C1 segment of cervical spinal cord (tissue), 14 donors: ENCODE measurements at regions not wholly inside any gene's neighbourhood (a gene's known extent, or its start where the extent isn't known, plus 50 kb on each side); places are given as distances from the start of the nearest gene placed in this dataset.

Experiments used
- DNase-seq, 14 donors: peaks; one replicate each; lab custom pipeline; 2025; lab: John Stamatoyannopoulos, UW

- no peak for DNase-seq
Measured at GRCh38 chr9:90340421-90340820, 302.2 kb downstream of the DIRAS2 start.

GRCh38 chr9:90342607-90343006, 300.0 kb downstream of the DIRAS2 start:
- DNase-seq, result no peak

DNA sequence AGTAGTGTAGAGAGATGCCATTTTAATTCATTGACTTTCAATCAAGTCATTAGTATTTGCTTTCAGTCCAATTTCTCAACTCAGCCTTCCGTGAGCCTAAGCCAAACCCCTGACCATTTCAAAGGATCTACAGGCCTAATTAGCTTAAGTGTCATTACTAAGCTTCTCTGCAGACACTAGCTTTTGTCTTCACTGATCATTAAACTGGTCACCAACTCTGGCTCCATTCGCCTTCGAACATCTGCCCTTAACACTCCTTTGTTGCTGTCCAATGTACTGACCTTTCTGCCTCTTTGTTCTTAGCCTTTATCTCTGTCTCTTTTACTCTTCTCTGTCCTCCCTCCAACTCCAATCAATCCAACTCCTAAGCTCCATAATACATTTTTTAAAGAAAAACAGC, 299.3 kb downstream of the DIRAS2 start:
- no peak for DNase-seq

DNA sequence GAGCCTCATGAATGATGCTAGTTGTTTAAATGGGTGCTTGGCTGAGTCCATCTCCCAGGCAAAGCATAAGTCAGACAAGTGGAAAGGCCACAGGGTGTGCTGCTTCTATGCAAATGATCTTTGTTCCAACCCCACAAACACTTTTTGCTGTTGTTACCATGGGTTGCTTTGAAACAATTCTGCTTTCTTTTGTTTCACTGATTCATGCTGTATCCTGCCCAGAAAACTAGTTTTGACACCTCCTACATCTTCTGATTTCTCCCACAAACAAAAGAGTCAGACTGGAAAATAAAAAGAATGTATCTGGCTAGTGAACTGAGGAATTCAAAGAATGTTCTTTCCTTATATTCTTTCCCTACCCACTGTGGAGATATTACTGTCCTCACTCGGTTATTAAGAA, 298.6 kb downstream of the DIRAS2 start:
- DNase-seq, result no peak

DNA sequence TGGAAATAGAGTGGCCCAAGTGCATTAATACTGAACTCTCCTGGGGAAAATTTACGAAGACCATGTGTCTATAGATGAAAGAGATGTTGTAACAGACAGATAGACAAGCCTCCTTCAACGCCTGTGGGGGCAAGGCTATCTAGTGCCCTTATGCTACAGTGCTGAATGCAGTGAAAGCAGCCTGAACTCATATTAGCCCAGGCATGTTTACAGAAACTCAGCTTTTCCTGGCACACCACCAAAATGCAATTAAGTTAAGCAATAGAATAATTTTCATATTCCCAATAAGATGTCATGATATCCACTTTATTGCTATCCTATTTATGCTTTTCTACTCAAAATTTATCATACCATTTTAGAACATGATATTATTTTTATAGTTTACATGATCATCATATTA, 277.0 kb downstream of the DIRAS2 start:
- no peak for DNase-seq

DNA sequence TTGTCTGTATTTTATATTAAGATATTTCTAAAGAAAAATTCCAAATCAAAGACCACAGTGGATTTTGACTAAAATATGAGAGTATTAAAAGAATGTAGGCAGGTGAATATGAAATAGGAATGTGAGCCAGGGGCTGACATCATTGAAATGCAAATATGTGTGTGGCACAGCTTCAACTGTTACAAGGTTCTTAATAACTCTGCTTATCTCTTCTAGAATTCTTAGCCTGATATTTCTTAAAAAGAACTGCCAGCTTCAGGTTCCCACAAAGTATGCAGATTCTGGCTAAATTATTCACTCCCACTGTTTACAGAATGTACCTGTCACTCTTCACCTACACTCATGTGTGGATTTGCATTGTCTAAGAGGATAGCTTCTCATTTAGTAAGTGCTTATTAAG, 274.4 kb downstream of the DIRAS2 start:
- DNase-seq, result no peak

DNA sequence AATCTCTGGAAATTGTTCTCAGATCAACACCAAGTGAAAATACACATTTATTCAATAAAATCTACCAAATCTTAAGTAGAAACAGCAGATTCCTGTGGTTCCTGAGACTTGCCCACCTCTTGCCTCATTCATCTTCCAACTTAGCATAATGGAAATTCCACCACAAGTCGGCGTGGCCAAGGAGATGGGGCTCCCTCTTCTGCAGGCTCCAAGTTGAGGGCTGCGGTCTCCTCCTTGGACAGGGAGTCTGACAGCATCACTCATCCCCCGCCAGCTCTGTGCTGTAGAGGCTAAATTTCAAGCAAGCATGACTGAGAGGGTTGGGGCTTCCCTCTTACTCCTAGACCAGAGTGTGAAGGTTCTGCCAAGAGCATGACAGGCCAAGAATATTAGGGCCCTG, 273.7 kb downstream of the DIRAS2 start:
- no peak for DNase-seq

DNA sequence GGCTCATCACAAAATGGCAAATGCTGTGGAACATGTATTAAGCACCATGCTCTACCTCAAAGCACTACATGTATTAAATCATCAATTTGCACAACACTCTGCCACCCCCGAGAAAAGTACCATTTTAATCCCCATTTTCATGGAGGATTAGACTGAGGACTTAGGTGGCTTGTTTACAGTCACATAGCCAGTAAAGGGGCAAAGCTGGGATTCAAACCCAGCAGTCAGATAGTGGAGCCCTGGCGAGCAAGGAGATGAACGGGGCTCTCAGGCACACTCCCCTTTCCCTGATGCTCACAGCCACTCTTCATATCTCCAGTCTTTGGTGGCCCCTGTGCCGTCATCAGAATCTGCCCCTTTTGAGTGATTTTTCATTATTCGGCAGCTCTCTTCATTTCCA, 262.9 kb downstream of the DIRAS2 start:
- no peak for DNase-seq

- DNase-seq, result no peak
Measured at GRCh38 chr9:90385146-90385545, 257.5 kb downstream of the DIRAS2 start.

- no peak for DNase-seq
Measured at GRCh38 chr9:90393365-90394152, 249.1 kb downstream of the DIRAS2 start.

DNA sequence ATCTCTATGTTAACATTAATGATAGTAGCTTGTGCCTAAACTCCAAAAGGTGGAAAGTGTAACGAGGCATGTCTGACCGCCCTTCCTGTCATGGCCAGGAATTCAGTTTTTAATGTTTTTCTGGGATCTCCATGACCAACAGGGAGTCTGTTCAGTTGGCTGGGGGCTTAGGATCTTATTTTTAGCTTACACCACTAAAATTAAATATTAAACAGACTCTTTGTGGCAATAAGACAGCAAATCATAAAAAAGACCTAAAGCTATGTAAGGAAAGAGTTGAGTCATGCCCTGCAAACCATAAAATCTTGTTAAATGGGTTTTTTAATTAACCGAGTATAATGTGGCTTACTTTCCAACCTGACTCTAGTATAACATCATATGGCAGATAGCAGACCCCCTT, 247.8 kb downstream of the DIRAS2 start:
- DNase-seq, result no peak

- no peak for DNase-seq
Measured at GRCh38 chr9:90400091-90400490, 242.5 kb downstream of the DIRAS2 start.

DNA sequence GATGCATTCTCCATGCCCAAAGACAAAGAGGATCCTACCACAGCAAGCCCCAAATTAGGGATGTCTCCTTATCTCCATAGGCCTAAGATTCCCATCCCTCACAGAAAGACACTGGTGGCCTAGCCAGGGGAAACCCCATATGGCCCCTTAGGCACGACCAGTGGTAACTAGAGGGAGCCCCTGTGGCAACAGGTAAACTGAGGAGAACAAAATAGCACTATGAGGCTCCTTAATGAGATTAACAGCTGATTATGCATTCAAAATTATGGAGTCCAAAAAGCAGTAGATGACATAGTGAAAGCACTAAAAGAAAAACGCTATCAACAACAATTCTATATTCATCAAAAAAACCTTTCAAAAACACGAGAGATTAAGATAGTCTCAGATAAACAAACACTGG, 234.0 kb downstream of the DIRAS2 start:
- DNase-seq, result no peak

DNA sequence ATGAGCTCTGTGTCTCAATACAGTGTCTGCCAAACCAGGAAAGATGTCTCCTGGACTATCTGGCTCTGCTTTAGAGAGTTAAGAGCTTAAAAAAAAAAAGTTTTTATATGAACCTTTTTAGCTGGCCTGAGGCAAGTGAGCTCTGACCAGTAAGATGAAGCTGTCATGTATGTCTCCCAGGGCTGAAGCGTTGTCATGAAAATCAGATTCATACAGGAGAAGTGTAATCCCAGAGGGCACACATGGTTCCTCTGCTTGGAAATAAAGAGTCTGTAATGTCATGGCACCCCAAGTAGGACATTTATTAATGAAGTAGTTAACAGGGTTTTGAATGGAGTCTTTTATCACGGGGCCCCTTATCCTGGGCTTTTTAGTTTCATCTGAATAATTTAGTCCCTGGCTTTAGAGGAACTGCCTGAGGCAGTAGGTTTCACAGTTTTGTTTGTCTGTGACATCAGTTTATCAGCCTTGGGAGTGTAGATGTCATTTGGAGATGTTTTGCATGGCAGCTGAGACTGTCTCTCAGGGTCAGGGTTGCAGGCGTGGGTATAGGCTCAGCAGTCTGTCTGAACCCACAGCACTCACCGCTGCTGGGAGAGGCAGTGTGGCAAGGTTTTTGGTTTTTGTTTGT, 223.3 kb downstream of the DIRAS2 start:
- no peak for DNase-seq

GRCh38 chr9:90420211-90420610, 222.4 kb downstream of the DIRAS2 start:
- no peak for DNase-seq

DNA sequence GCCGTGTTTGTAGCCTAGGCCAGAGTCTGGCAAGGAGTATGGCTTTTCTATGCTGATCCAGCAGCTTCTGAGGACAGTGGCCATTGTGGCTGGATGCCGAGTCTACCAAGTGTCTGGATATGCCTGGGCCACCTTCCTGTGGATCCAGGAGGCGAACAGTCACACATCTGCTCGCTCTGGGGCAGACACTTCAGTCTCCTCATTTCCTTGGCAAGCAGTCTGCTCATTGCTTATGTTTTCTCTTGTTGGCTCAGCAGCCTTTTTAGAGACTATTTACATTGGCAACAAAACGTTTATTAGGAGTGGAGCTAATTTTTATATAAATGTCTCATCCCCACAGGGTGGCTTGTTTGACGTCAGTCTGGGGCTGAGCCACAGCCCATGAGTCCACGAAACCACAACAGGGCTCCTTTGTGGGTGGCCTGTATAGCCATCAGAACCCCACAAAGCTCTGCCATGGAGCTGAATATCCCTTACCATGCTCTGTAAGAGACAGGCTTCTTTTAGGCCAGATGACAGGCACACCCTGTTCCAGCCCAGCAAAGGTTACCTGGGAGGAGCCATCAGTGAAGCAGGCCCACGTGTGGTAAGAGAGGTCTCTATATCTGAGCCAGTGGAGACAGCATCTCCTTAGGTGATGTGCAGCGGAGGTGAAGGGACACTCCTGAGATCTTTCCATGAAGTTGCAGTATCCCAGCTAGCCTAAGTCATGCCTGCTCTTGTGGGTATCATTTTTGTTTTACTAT, 221.7 kb downstream of the DIRAS2 start:
- DNase-seq, result peak in 1 of 14 donors; percentile 48

DNA sequence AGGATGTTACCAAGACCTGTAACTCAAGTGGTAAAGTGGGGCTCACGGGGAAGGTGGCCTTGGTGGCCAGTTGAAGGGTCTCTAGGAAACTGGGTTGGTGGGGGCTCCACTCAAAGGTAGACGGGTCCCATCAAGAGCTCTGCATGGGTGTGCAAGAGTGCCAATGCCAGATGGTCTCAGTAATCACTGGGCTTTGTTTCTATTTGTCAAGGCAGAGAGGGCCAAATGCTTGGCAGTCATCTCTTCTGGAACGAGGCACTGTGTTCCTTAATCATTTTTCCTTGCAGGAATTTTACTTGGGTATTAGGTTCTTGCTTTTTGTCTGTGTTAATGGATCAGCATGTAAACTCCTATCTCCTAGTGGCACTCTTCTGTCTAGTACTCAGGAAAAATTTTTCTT, 220.8 kb downstream of the DIRAS2 start:
- peak in 1 of 14 donors; percentile 89 for DNase-seq

DNA sequence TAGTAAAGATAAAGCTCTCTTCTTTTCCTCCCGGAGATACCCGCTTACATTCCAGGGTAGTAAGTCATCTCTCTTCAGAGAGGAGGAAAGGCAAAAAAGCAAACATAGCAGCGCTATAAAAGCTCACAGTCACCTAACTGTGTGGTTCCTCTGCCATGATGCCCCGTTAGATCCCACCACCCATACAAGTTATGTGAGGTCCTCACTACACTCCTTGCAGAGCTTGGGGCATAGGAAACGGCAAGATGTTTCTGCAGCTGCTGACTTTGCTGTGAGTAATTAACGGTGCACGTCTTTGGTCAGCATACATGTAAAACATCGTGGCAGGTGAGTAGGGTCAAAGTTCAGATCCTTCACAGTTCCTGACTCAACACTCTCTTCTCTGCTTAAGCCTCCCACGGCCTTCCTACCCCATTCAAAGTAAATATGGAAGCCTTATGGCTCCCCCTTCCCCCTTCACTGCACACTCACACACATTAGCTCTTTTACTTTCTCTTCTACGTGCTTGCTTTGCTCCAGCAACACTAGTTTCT, 218.9 kb downstream of the DIRAS2 start:
- no peak for DNase-seq

- DNase-seq, result no peak
Measured at GRCh38 chr9:90428517-90428916, 214.1 kb downstream of the DIRAS2 start.

DNA sequence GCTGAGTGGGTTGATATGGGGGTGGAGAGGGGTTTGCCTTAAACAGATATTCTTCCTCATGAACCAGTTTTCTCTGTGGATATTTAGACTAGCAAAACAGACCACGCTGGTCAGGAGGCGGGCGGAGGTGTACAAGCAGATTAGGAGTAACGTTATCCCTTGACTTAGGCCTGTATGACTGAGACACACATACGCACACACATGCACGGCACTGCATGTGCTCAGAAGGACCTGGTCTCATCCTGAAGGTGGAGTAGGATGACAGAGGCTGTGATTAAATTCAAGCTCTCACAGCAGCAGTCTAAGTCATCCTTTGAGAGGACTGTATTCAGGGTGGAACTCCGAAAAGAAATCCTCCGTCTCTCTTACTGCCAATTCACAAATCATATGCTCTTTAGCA, 209.7 kb downstream of the DIRAS2 start:
- DNase-seq, result peak in 1 of 14 donors; percentile 71

DNA sequence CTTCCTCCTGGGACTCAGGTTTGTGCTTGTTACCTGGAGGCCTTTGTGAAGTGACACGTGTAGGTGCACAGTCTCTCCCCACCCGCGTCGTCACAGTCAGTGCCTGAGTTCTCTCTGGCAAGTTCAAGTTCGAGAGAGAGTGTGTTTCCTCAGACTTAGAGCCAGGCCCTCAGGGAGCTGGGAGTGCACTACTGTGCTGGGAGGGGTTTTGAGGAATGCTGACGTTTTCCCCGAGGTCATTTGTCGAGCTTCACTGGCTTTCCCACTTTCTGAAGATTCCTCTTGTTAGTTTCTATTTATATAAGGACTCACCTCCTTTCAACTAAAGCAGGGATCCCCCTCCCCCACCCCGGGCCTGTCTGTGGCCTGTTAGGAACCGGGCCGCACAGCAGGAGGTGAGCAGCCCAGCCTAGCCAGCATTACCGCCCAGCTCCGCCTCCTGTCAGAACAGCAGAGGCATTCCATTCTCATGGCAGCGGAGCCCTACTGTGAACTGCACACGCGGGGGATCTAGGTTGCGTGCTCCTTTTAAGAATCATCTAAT, 209.2 kb downstream of the DIRAS2 start:
- peak in 1 of 14 donors; percentile 71 for DNase-seq

- peak in 1 of 14 donors; percentile 23 for DNase-seq
Measured at GRCh38 chr9:90441814-90442213, 200.8 kb downstream of the DIRAS2 start.
